Spinal cord (tissue), 9 donors: ENCODE measurements at regions not wholly inside any gene's neighbourhood (a gene's known extent, or its start where the extent isn't known, plus 50 kb on each side); places are given as distances from the start of the nearest gene placed in this dataset.

Experiments used
- DNase-seq, 6 donors: peaks; one replicate each; pipeline versions ENCODE4 v3.0.0 to v3.0.0-alpha.2; 2013 to 2015; ENCODE audit warnings: low spot score in 6 of 6, low read depth in 4 of 6
- H3K27ac ChIP-seq: one replicate; pipeline ENCODE4 v1.5.1; 2013; ENCODE audit warnings: low read depth, low read length, control low read depth
- H3K27me3 ChIP-seq: one replicate; pipeline ENCODE4 v1.6.1; 2013; ENCODE audit warnings: low read length; ENCODE audit not compliant: control insufficient read depth, insufficient read depth
- H3K36me3 ChIP-seq: one replicate; pipeline ENCODE4 v1.6.1; 2013; ENCODE audit warnings: low read length; ENCODE audit not compliant: control insufficient read depth, insufficient read depth
- H3K4me1 ChIP-seq: one replicate; pipeline ENCODE4 v1.6.1; 2013; ENCODE audit warnings: low read length; ENCODE audit not compliant: control insufficient read depth, insufficient read depth
- H3K4me3 ChIP-seq: one replicate; pipeline ENCODE4 v1.5.1; 2013; ENCODE audit warnings: low read depth, low read length, control low read depth
- H3K9me3 ChIP-seq: one replicate; pipeline ENCODE4 v1.6.1; 2013; ENCODE audit warnings: low read length; ENCODE audit not compliant: control insufficient read depth, insufficient read depth
- WGBS: methylation state at CpG from one replicate; pipeline ENCODE4 v1.1.5; 2013; ENCODE audit warnings: missing lambda C conversion rate; ENCODE audit not compliant: insufficient coverage; 5-methylcytosine and 5-hydroxymethylcytosine counted together
- donor health status: healthy.

GRCh38 chr11:119793335-119793984 lies 64.5 kb upstream of the NECTIN1 start:
- DNase-seq, result no peak
- WGBS, result 80% methylated on average over 10 of the region's 10 CpGs
- Histone ChIP-seq H3K4me1 (peaks cover 57% of the 10 kb centered on the region), H3K27me3 (no peaks in the 10 kb centered on the region), H3K4me3 (no peak overlapping the region), H3K9me3 (no peaks in the 10 kb centered on the region), H3K27ac (no peak overlapping the region), H3K36me3 (no peaks in the 10 kb centered on the region)

- 19% methylated on average over 4 of the region's 6 CpGs for WGBS
- Histone ChIP-seq H3K9me3 (no peaks in the 10 kb centered on the region), H3K27ac (no peak overlapping the region), H3K36me3 (no peaks in the 10 kb centered on the region), H3K27me3 (no peaks in the 10 kb centered on the region), H3K4me3 (no peak overlapping the region), H3K4me1 (peaks cover 45% of the 10 kb centered on the region)
- peak in 2 of 6 donors; percentile 64 to 67 for DNase-seq
Observed at GRCh38 chr11:119791701-119792151, 62.7 kb upstream of the NECTIN1 start.

GRCh38 chr11:119791047-119791446 lies 62.0 kb upstream of the NECTIN1 start:
- 59% methylated on average over 6 of the region's 6 CpGs for WGBS
- Histone ChIP-seq H3K9me3 (no peaks in the 10 kb centered on the region), H3K27ac (no peak overlapping the region), H3K27me3 (no peaks in the 10 kb centered on the region), H3K4me3 (no peak overlapping the region), H3K4me1 (peaks cover 39% of the 10 kb centered on the region), H3K36me3 (no peaks in the 10 kb centered on the region)
- no peak for DNase-seq

DNA sequence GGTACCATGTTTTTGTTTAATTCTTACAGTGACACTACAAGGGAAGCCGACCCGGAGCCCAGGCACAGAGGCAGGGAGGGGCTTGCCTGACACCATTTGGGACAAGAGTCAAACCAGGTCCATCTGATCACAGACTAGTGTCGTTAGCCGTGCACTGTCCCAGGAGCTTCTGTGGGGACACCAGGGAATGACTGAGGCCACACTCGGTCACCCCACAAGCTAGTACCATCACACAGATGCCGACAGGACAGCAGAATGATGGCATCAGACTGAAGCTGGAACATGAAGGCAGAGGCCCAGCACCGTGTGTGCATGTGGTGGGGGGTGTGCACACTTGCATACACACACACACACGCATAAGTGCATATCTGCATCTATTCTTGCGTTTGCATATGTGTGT lies 61.5 kb upstream of the NECTIN1 start:
- peaks cover 39% of the 10 kb centered on the region for H3K4me1 ChIP-seq
- H3K4me3 ChIP-seq, result no peak overlapping the region
- H3K9me3 ChIP-seq, result no peaks in the 10 kb centered on the region
- no peaks in the 10 kb centered on the region for H3K27me3 ChIP-seq
- H3K27ac ChIP-seq, result no peak overlapping the region
- 55% methylated on average over 4 of the region's 9 CpGs for WGBS
- H3K36me3 ChIP-seq, result no peaks in the 10 kb centered on the region
- DNase-seq, result no peak

DNA sequence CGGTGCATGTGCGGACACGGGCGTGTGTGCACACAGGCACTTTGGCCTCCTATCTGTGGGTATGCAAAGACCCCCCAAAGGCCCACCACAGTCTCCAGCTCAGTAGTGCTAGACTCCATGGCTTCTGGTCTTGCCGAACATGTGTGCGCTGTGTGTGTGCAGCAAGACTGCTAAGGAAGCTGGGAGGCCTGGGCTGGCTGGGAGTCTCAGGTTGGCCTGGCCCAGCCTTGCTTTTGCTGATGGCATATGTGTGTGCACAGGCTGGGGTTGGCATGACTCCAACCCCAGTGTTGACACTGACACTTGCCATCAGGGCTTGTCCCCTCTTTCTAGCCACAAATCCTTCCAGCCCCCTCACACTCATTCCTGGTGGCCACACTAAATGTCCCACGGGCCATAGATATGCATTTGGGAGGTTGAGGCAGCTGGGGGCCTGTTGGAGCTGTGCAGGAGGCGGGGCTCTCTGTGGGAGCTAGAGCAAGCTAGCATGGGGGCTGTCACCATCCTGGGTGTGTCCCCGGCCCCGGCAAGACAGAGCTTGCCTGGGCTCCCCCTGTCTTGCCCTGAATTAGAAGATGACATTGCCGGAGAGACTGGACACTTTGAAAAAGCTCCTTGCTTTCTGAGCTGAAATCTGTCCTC lies 60.9 kb upstream of the NECTIN1 start:
- no peak overlapping the region for H3K27ac ChIP-seq
- no peak overlapping the region for H3K4me3 ChIP-seq
- peaks cover 37% of the 10 kb centered on the region for H3K4me1 ChIP-seq
- DNase-seq, result no peak
- 84% methylated on average over 9 of the region's 11 CpGs for WGBS
- H3K27me3 ChIP-seq, result no peaks in the 10 kb centered on the region
- no peaks in the 10 kb centered on the region for H3K9me3 ChIP-seq
- H3K36me3 ChIP-seq, result no peaks in the 10 kb centered on the region

DNA sequence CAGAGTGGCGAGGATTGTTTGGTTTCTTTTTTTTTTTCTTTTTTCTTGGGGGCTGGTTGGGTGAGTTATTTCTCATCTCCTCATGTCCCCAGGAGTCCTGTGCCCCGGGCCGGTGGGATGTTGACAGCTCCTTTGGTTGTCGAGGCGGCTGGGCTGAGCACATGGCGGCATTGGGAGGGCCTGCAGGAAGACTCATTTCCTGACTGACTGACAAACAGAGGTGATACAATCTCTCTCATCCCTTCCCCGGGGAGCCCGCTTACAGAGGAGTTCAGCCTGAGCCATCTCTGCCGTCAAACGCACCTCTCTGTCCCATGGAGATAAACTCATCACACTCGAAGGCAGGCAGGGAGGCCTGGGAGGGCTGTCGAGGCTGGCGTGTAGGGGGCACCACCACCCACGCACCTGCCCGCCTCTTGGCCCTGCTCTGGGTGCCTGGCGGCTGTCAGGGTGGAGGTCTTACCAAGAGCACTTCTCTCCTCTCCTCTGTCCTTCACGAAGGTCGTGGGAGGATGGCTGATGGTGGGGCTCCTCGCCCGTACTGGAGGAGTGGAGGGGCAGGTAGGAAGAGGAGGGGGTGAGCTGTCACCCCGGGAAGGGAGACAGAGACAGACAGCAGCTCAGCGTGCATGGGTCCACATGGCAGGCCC lies 60.0 kb upstream of the NECTIN1 start:
- Histone ChIP-seq H3K27me3 (no peaks in the 10 kb centered on the region), H3K4me1 (peaks cover 29% of the 10 kb centered on the region), H3K36me3 (no peaks in the 10 kb centered on the region), H3K27ac (no peak overlapping the region), H3K9me3 (no peaks in the 10 kb centered on the region), H3K4me3 (no peak overlapping the region)
- WGBS, result 82% methylated on average over 15 of the region's 22 CpGs
- DNase-seq, result no peak

DNA sequence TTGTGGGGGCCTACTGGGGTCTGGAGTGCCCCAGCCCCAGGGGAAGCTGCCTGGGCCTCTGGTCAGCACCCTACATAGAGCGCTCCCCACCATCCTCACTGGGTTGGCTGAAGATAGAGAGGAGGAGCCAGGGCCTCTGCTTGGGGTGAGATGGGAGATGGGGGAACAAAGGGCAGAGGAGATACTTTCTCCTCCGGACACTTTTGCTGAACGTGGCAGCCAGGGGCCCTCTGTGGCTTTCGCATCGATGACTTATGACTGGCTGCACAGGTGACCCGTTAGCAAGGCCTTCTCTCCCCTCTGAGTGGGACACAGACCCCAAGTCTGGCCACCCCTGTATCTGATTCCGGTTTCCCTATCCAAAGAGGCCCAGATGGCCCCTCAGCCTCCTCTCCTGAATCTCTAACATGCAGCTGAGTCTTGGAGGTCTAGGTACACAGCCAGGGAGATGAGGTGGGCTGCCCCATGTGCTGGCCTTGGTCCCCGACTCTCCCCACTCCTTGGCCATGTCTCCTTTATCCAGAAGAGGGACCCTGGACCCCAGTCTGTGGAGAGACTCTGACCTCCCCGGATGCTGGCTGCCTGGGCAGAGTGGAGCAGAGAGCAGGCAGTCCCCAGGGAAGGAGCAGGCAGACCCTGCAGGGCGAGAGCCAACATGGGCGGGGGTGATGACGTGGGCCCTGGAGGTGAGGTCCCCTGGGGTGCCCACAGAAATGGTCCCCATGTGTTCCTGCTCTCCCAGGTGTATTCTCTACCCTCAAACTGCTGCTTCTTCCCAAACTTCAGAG lies 59.3 kb upstream of the NECTIN1 start:
- WGBS, result 92% methylated on average over 7 of the region's 12 CpGs

GRCh38 chr11:119787074-119787461 lies 58.1 kb upstream of the NECTIN1 start:
- DNase-seq, result no peak
- no peaks in the 10 kb centered on the region for H3K27me3 ChIP-seq
- H3K36me3 ChIP-seq, result no peaks in the 10 kb centered on the region
- peaks cover 37% of the 10 kb centered on the region for H3K4me1 ChIP-seq
- no peak overlapping the region for H3K4me3 ChIP-seq
- H3K27ac ChIP-seq, result no peak overlapping the region
- 70% methylated on average over 5 of the region's 6 CpGs for WGBS
- H3K9me3 ChIP-seq, result no peaks in the 10 kb centered on the region

More for the DNA sequence above, 59.3 kb upstream of the NECTIN1 start:
- H3K27me3 ChIP-seq, result no peaks in the 10 kb centered on the region
- no peak overlapping the region for H3K27ac ChIP-seq
- no peak for DNase-seq
- H3K9me3 ChIP-seq, result no peaks in the 10 kb centered on the region
- H3K4me3 ChIP-seq, result no peak overlapping the region
- peaks cover 27% of the 10 kb centered on the region for H3K4me1 ChIP-seq
- H3K36me3 ChIP-seq, result no peaks in the 10 kb centered on the region

DNA sequence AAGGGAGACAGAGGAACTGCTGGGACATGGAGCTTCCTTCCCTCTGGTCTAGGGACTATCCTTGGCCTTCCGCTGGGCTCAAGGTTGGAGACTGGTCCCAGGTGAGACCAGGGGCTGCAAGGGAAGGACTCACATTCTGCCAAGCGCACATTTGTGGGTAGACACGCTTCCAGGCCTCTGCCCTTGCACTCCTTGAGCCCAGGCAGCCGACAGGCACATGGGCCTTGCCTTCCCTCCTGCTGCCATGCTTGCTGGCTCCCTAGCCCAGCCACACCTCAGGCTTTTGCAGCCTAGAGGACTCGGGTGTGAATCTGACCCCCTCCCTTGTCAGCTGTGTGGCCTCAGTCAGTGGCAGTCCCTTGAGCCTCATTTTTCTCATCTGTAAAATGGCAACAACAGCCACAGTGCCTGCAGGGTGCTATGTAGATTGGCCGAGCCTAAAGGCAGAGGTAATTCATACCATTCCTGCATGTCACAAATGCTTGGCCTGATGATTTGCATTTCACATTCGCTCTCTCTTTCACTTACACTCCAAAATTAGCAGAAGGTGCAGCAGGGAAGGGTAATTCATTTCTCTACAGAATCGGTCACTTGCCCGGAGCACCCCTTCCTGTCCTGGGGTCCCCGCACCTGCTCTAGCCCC lies 57.6 kb upstream of the NECTIN1 start:
- no peak for DNase-seq
- Histone ChIP-seq H3K9me3 (no peaks in the 10 kb centered on the region), H3K4me3 (no peak overlapping the region), H3K27me3 (no peaks in the 10 kb centered on the region), H3K4me1 (peaks cover 32% of the 10 kb centered on the region), H3K36me3 (no peaks in the 10 kb centered on the region), H3K27ac (no peak overlapping the region)
- 91% methylated on average over 9 of the region's 10 CpGs for WGBS
